Upper lobe of left lung (tissue), 6 donors: ENCODE measurements at regions not wholly inside any gene's neighbourhood (a gene's known extent, or its start where the extent isn't known, plus 50 kb on each side); places are given as distances from the start of the nearest gene placed in this dataset.
A peak's percentile ranks its signal among the peaks of the same experiment; 100 is the strongest.
"Not testable (repeated sequence)": the region's sequence is repeated elsewhere in the genome, so short reads cannot be mapped to it uniquely, and the experiment has no call there.

Experiments used
- ATAC-seq, 2 donors: fragments of 200-7000 bp; cut with Tn5 transposase; one replicate each; pipeline ENCODE4 v1.9.1; 2022; ENCODE audit warnings: mild to moderate bottlenecking in 2 of 2, moderate library complexity in 2 of 2; ENCODE audit not compliant: low FRiP score in 2 of 2
- DNase-seq, 2 donors: peaks; one replicate each; pipeline ENCODE4 v3.0.0-alpha.2; 2019 to 2020
- H3K27ac ChIP-seq, 4 donors: fragments of 200-600 bp; sonication (generic); one replicate each; pipeline ENCODE4 v1.5.1; 2016 to 2019
- H3K27me3 ChIP-seq, 4 donors: fragments of 200-600 bp; sonication (generic); one replicate each; pipeline ENCODE4 v1.5.1; 2017 to 2019
- H3K36me3 ChIP-seq, 4 donors: fragments of 200-600 bp; sonication (generic); one replicate each; pipeline ENCODE4 v1.5.1; 2016 to 2019
- H3K4me1 ChIP-seq, 4 donors: fragments of 200-600 bp; sonication (generic); one replicate each; pipeline ENCODE4 v1.5.1; 2018 to 2019
- H3K4me3 ChIP-seq, 4 donors: fragments of 200-600 bp; sonication (generic); one replicate each; pipeline ENCODE4 v1.5.1; 2017 to 2019; ENCODE audit warnings: mild to moderate bottlenecking in 2 of 4, moderate library complexity in 1 of 4
- H3K9me3 ChIP-seq, 4 donors: fragments of 200-600 bp; sonication (generic); one replicate each; pipeline ENCODE4 v1.5.1; 2018 to 2019
- EP300 ChIP-seq, 4 donors: sonication (generic); formaldehyde crosslinking; IDR thresholded peaks; one replicate each; pipeline ENCODE4 v1.5.1; 2017; ENCODE audit warnings: antibody characterized with exemption in 4 of 4, control low read depth in 2 of 4
- POLR2A ChIP-seq, 4 donors: fragments of 450-650 bp; IDR thresholded peaks; one replicate each; pipeline ENCODE4 v1.5.1; 2016 to 2017; ENCODE audit warnings: antibody characterized with exemption in 4 of 4, mild to moderate bottlenecking in 2 of 4
- POLR2AphosphoS5 ChIP-seq, 2 donors: sonication (generic); formaldehyde crosslinking; IDR thresholded peaks; one replicate each; pipeline ENCODE4 v1.5.1; 2017; ENCODE audit warnings: antibody characterized with exemption in 2 of 2
- WGBS, 2 donors: methylation state at CpG; one replicate each; pipeline ENCODE4 v1.1.5; 2017 to 2018; 5-methylcytosine and 5-hydroxymethylcytosine counted together
- TF ChIP-seq, protein P1 (sequence below), 6 experiments: fragments of 450-650 bp in 4 of 6; fragments of 200-600 bp in 2 of 6; sonication (generic) in 2 of 6; IDR thresholded peaks; one replicate each; pipeline ENCODE4 v1.5.1; 2016 to 2019; ENCODE audit warnings: antibody characterized with exemption in 6 of 6
- donor health status: DM: no; HTN: no; CAD: no; lungs with moderate emphysema.
- donor health status: DM: no; HTN: yes; CAD: no; lungs with severe emphysema.

DNA sequence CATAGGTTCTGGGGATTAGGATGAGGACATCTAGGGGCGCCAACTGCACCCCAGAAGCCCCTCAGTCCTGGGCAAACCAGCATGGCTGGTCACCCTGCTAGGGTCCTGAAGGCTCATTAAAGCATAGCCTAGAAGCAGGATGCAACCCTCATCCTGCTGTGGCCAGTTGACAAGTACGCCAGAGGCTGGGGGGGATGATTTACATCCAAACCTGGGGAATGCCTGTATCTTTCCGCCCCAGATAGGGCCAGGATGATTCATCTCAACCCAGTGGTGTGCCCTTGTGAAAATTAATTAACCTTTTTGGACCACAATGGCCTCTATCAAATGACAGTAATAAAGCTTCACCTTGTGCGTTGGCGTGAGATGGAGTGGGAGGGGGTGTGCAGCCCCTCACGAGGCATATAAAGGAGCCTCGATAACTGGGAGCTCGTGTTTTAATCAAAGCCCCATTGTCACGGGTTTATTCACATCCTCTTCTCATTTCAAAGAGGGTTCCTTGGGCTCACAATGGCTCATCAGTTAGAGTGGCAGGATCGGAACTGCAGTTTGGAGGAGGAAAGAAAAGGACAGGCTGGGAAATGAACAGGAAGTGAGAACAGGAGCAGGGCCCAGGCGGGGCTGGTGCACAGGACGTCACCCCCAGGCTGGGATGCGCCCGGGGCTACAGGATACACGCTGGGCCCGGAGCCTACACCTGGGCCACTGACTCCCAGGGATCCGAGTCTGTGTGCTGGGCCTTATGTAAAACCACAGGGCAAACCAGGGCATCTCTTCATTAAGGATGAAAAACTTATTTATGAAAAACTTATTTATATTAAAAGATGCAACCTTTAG is 121.8 kb upstream of the PHACTR3 start:
- no peaks in the 10 kb centered on the region for H3K9me3 ChIP-seq
- TF ChIP-seq, protein P1, sequence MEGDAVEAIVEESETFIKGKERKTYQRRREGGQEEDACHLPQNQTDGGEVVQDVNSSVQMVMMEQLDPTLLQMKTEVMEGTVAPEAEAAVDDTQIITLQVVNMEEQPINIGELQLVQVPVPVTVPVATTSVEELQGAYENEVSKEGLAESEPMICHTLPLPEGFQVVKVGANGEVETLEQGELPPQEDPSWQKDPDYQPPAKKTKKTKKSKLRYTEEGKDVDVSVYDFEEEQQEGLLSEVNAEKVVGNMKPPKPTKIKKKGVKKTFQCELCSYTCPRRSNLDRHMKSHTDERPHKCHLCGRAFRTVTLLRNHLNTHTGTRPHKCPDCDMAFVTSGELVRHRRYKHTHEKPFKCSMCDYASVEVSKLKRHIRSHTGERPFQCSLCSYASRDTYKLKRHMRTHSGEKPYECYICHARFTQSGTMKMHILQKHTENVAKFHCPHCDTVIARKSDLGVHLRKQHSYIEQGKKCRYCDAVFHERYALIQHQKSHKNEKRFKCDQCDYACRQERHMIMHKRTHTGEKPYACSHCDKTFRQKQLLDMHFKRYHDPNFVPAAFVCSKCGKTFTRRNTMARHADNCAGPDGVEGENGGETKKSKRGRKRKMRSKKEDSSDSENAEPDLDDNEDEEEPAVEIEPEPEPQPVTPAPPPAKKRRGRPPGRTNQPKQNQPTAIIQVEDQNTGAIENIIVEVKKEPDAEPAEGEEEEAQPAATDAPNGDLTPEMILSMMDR (IDR thresholded peaks at IDR 0.05) = no peak
- TF ChIP-seq EP300 (IDR thresholded peaks at IDR 0.05) (no peak), POLR2AphosphoS5 (IDR thresholded peaks at IDR 0.05) (no peak), POLR2A (IDR thresholded peaks at IDR 0.05) (no peak)
- no peak overlapping the region for H3K4me3 ChIP-seq
- no peak overlapping the region for H3K27ac ChIP-seq
- H3K4me1 ChIP-seq = no peaks in the 10 kb centered on the region
- no peaks in the 10 kb centered on the region for H3K36me3 ChIP-seq
- DNase-seq (no peak), ATAC-seq (no peak)
- no peaks in the 10 kb centered on the region for H3K27me3 ChIP-seq
- 70 to 75% methylated on average over 16 to 17 of the region's 17 CpGs for WGBS, 2 donors

DNA sequence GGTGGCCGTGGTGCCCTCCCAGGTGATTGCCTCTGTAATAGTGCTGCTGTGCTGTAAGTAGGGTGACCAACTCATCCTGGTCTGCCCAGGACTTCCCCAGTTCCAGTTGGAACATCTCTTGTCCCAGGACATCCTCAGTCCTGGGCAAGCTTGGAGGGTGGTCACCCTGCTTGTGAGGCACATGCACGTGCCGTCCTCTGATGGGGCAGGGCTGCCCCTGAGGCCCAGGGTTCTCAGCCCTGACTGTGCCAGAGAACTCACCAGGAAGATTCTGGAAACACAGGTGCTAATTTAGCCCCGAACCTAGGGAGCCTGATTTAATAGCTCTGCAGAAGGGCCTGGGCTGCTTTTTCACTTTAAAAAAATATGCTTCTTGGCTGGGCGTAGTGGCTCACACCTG is 120.9 kb upstream of the PHACTR3 start:
- no peaks in the 10 kb centered on the region for H3K27me3 ChIP-seq
- WGBS, 2 donors = 68 to 89% methylated on average over 4 to 5 of the region's 5 CpGs
- peak in 1 of 2 donors; percentile 7 for ATAC-seq
- TF ChIP-seq, protein P1 (IDR thresholded peaks at IDR 0.05) = no peak
- TF ChIP-seq POLR2A (IDR thresholded peaks at IDR 0.05) (no peak), EP300 (IDR thresholded peaks at IDR 0.05) (no peak)
- no peak overlapping the region for H3K4me3 ChIP-seq
- H3K36me3 ChIP-seq = no peaks in the 10 kb centered on the region
- H3K4me1 ChIP-seq = no peaks in the 10 kb centered on the region
- no peak for DNase-seq
- no peak overlapping the region for H3K27ac ChIP-seq
- no peaks in the 10 kb centered on the region for H3K9me3 ChIP-seq

DNA sequence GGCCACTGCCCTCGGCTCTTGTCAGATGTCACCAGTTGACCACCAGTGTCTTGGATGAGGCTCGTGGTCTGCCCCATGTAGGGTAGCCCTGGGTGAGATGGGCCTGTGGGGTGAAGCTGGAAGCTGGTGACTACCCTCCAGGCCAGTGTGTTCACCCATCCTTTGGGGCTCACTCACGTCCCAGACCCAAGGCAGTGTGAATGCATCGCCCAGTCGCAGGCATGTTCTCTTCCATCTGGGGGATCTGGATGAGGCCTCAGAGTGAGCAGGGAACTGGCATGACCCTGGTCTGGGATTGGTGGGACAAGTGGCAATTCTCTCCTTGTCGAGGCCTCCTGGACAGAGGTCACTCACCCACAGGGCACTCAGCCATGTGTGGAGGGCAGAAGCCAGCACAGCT is 120.1 kb upstream of the PHACTR3 start:
- H3K36me3 ChIP-seq = no peaks in the 10 kb centered on the region
- H3K9me3 ChIP-seq = no peaks in the 10 kb centered on the region
- H3K27ac ChIP-seq = no peak overlapping the region
- no peak for TF ChIP-seq POLR2AphosphoS5 (IDR thresholded peaks at IDR 0.05)
- TF ChIP-seq POLR2A (IDR thresholded peaks at IDR 0.05) = no peak
- no peak for TF ChIP-seq EP300 (IDR thresholded peaks at IDR 0.05)
- TF ChIP-seq, protein P1 (IDR thresholded peaks at IDR 0.05) = no peak
- ATAC-seq = no peak
- no peaks in the 10 kb centered on the region for H3K4me1 ChIP-seq
- no peak overlapping the region for H3K4me3 ChIP-seq
- H3K27me3 ChIP-seq = no peaks in the 10 kb centered on the region
- 70 to 86% methylated on average over 3 to 6 of the region's 6 CpGs for WGBS, 2 donors
- DNase-seq = no peak

DNA sequence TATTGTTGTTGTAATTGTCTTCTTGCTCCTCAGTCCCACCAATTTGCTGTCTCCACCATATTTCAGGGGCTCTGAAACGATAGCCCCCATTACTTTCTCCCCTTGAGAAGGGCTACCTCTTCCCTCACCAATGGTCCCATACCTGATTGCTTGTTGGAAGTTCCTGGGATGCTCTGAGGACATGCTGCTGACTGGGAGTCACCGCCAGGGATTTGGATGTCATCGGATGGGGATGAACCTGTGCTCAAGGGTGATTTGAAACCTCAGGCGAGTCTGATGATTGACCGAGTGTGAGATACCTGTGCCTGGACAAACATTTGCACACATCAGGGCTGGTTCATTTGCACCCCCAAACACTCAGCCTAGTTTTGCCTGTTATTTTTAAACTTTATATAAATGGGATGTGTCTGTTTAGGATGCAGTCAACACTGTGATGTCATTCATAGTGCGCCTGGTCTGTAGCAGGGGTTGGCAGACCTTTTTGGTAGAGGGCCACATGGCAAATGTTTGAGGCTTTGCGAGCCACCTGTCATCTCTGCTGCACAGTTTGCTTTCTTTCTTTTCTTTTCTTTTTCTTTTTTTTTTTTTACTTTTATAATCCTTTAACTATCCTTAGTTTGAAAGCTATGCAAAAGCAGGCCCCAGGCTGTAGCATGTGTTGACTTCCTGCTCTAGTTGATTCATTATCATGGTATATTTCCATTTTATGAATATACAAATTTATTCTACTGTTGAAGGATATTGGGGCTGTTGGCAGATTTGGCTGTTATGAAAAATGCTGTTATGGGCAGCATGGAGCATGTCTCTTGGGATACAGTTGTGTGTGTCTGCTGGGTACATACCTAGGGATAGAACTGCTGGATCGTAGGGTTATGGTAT is 118.5 kb upstream of the PHACTR3 start:
- Histone ChIP-seq H3K4me1 (no peaks in the 10 kb centered on the region), H3K9me3 (no peaks in the 10 kb centered on the region), H3K4me3 (no peak overlapping the region), H3K27ac (no peak overlapping the region), H3K36me3 (no peaks in the 10 kb centered on the region), H3K27me3 (no peaks in the 10 kb centered on the region)
- 92 to 94% methylated on average over 8 of the region's 8 CpGs for WGBS, 2 donors
- TF ChIP-seq POLR2A (IDR thresholded peaks at IDR 0.05) (no peak), EP300 (IDR thresholded peaks at IDR 0.05) (no peak), POLR2AphosphoS5 (IDR thresholded peaks at IDR 0.05) (no peak)
- TF ChIP-seq, protein P1 (IDR thresholded peaks at IDR 0.05) = no peak
- DNase-seq (no peak), ATAC-seq (no peak)

DNA sequence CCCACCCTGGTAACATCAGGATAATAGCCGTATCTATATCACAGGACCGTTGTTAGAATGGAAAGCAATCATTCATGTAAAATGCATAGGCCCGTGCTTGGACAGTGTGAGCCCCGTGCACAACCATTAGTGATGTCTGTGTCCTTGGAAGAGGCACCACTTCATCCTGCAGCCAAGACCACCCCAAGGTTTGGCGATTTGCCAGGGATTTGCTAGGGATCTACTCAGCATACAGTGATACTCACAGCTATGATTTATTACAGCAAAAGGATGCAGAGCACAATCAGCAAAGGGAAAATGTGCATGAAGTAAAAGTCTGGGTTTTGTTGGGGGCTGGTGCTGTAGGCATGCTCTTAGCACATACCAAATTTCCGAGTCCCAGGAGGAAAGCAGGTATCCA is 115.9 kb upstream of the PHACTR3 start:
- DNase-seq, ATAC-seq, H3K36me3 ChIP-seq, H3K9me3 ChIP-seq, H3K27me3 ChIP-seq, H3K4me3 ChIP-seq, H3K27ac ChIP-seq, H3K4me1 ChIP-seq: not testable (repeated sequence)
- WGBS, 2 donors = 67 to 72% methylated on average over 3 to 6 of the region's 6 CpGs

DNA sequence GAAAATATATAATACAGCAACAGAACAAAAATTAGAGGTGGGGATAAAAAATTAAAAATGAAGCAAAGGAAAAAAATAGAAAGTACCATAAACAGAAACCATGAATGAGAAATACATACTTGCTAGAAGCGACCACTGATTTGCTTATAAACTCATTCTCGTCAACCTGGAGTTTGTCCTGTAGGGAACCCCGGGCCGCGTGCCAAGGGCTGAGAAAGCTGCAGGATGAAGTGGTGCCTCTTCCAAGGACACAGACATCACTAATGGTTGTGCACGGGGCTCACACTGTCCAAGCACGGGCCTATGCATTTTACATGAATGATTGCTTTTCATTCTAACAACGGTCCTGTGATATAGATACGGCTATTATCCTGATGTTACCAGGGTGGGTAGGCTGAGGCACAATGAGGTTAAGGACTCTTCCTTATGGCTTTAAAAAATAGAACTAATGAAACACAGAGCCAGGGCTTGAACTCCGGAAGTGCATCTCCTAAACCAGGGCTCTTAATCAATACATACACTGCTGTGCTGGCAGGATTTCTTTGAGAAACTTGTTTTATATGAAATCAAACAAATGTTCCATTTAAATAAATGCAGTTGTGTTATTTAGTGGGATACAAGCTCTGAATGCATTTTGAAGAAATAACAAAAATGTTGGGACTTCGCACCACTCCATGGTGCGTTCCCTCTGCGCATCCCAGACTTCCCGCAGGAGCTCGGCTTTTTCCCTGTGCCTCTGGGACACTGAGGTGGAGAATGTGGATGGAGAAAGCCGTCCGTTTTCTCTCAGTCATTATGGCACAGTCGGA is 113.9 kb upstream of the PHACTR3 start:
- H3K27me3 ChIP-seq, H3K4me1 ChIP-seq, H3K36me3 ChIP-seq, H3K27ac ChIP-seq, DNase-seq, ATAC-seq, H3K9me3 ChIP-seq, H3K4me3 ChIP-seq: not testable (repeated sequence)
- 87 to 88% methylated on average over 18 of the region's 18 CpGs for WGBS, 2 donors
